Muscle layer of duodenum (tissue), 2 donors: ENCODE measurements at regions not wholly inside any gene's neighbourhood (a gene's known extent, or its start where the extent isn't known, plus 50 kb on each side); places are given as distances from the start of the nearest gene placed in this dataset.

Source experiments
- H3K27ac ChIP-seq: one replicate; pipeline ENCODE4 v1.7.0; 2013; ENCODE audit warnings: mild to moderate bottlenecking, low read length
- H3K27me3 ChIP-seq: one replicate; pipeline ENCODE4 v1.7.0; 2013; ENCODE audit warnings: low read depth, mild to moderate bottlenecking, control low read depth, low read length
- H3K36me3 ChIP-seq, 2 donors: one replicate each; pipeline ENCODE4 v1.7.0; 2013; ENCODE audit warnings: low read length in 2 of 2, control low read depth in 1 of 2, mild to moderate bottlenecking in 1 of 2; ENCODE audit not compliant: insufficient read depth in 2 of 2, control insufficient read depth in 1 of 2
- H3K4me1 ChIP-seq, 2 donors: one replicate each; pipeline ENCODE4 v1.7.0; 2013; ENCODE audit warnings: low read length in 2 of 2, mild to moderate bottlenecking in 2 of 2, control low read depth in 1 of 2, moderate library complexity in 1 of 2; ENCODE audit not compliant: insufficient read depth in 2 of 2, control insufficient read depth in 1 of 2
- H3K4me3 ChIP-seq, 2 donors: one replicate each; pipeline ENCODE4 v1.7.0; 2013; ENCODE audit warnings: low read length in 2 of 2, low read depth in 1 of 2, mild to moderate bottlenecking in 1 of 2
- H3K9me3 ChIP-seq, 2 donors: one replicate each; pipeline ENCODE4 v1.7.0; 2013; ENCODE audit warnings: low read length in 2 of 2, control low read depth in 1 of 2, mild to moderate bottlenecking in 1 of 2; ENCODE audit not compliant: control insufficient read depth in 1 of 2
- donor health status: healthy.

GRCh38 chr4:156192033-156192432 lies 238.4 kb upstream of the CTSO start:
- H3K27me3 ChIP-seq: no peaks in the 10 kb centered on the region
- no peak overlapping the region for H3K27ac ChIP-seq
- no peak overlapping the region for H3K4me3 ChIP-seq
- H3K9me3 ChIP-seq: no peaks in the 10 kb centered on the region
- H3K4me1 ChIP-seq: peaks cover 0 to 3% of the 10 kb centered on the region in 2 donors
- no peaks in the 10 kb centered on the region for H3K36me3 ChIP-seq

- Histone ChIP-seq H3K36me3 (no peaks in the 10 kb centered on the region), H3K4me1 (peaks cover 0 to 3% of the 10 kb centered on the region in 2 donors), H3K4me3 (no peak overlapping the region), H3K9me3 (no peaks in the 10 kb centered on the region), H3K27me3 (no peaks in the 10 kb centered on the region), H3K27ac (no peak overlapping the region)
Measured at GRCh38 chr4:156191044-156191781, 237.5 kb upstream of the CTSO start.

GRCh38 chr4:156190615-156191014 lies 236.9 kb upstream of the CTSO start:
- Histone ChIP-seq H3K27ac (no peak overlapping the region), H3K4me1 (peaks cover 0 to 3% of the 10 kb centered on the region in 2 donors)

GRCh38 chr4:156188596-156188995 lies 234.9 kb upstream of the CTSO start:
- H3K4me1 ChIP-seq: peaks cover 0 to 3% of the 10 kb centered on the region in 2 donors
- no peaks in the 10 kb centered on the region for H3K27me3 ChIP-seq
- H3K27ac ChIP-seq: no peak overlapping the region
- H3K9me3 ChIP-seq: no peaks in the 10 kb centered on the region
- H3K4me3 ChIP-seq: no peak overlapping the region
- no peaks in the 10 kb centered on the region for H3K36me3 ChIP-seq

More at GRCh38 chr4:156190615-156191014, 236.9 kb upstream of the CTSO start:
- Histone ChIP-seq H3K9me3 (no peaks in the 10 kb centered on the region), H3K27me3 (no peaks in the 10 kb centered on the region), H3K4me3 (no peak overlapping the region), H3K36me3 (no peaks in the 10 kb centered on the region)

- Histone ChIP-seq H3K9me3 (no peaks in the 10 kb centered on the region), H3K4me3 (no peak overlapping the region), H3K27ac (no peak overlapping the region), H3K36me3 (no peaks in the 10 kb centered on the region), H3K4me1 (peaks cover 0 to 2% of the 10 kb centered on the region in 2 donors), H3K27me3 (no peaks in the 10 kb centered on the region)
Measured at GRCh38 chr4:156186111-156186510, 232.4 kb upstream of the CTSO start.

GRCh38 chr4:156185514-156186055 lies 231.9 kb upstream of the CTSO start:
- Histone ChIP-seq H3K27ac (no peak overlapping the region), H3K4me3 (no peak overlapping the region), H3K4me1 (no peaks in the 10 kb centered on the region), H3K36me3 (no peaks in the 10 kb centered on the region), H3K9me3 (no peaks in the 10 kb centered on the region), H3K27me3 (no peaks in the 10 kb centered on the region)

GRCh38 chr4:156182269-156182668 lies 228.6 kb upstream of the CTSO start:
- H3K4me3 ChIP-seq: no peak overlapping the region
- H3K27me3 ChIP-seq: no peaks in the 10 kb centered on the region
- no peaks in the 10 kb centered on the region for H3K9me3 ChIP-seq
- H3K4me1 ChIP-seq: no peaks in the 10 kb centered on the region
- H3K36me3 ChIP-seq: no peaks in the 10 kb centered on the region
- no peak overlapping the region for H3K27ac ChIP-seq

- H3K36me3 ChIP-seq: no peaks in the 10 kb centered on the region
- H3K4me1 ChIP-seq: no peaks in the 10 kb centered on the region
- no peak overlapping the region for H3K27ac ChIP-seq
- no peak overlapping the region for H3K4me3 ChIP-seq
- no peaks in the 10 kb centered on the region for H3K27me3 ChIP-seq
- no peaks in the 10 kb centered on the region for H3K9me3 ChIP-seq
Measured at GRCh38 chr4:156177941-156178340, 224.3 kb upstream of the CTSO start.

- H3K4me1 ChIP-seq: no peaks in the 10 kb centered on the region
- H3K27ac ChIP-seq: no peak overlapping the region
- H3K36me3 ChIP-seq: no peaks in the 10 kb centered on the region
- H3K4me3 ChIP-seq: no peak overlapping the region
- no peaks in the 10 kb centered on the region for H3K9me3 ChIP-seq
- H3K27me3 ChIP-seq: no peaks in the 10 kb centered on the region
Measured at GRCh38 chr4:156176896-156177295, 223.2 kb upstream of the CTSO start.

GRCh38 chr4:156173937-156174336 lies 220.3 kb upstream of the CTSO start:
- Histone ChIP-seq H3K4me3 (no peak overlapping the region), H3K27ac (no peak overlapping the region), H3K4me1 (peaks cover 0 to 8% of the 10 kb centered on the region in 2 donors), H3K36me3 (no peaks in the 10 kb centered on the region), H3K9me3 (no peaks in the 10 kb centered on the region), H3K27me3 (no peaks in the 10 kb centered on the region)

GRCh38 chr4:156173486-156173885 lies 219.8 kb upstream of the CTSO start:
- Histone ChIP-seq H3K27ac (no peak overlapping the region), H3K9me3 (no peaks in the 10 kb centered on the region), H3K36me3 (no peaks in the 10 kb centered on the region), H3K4me3 (no peak overlapping the region), H3K4me1 (peaks cover 0 to 8% of the 10 kb centered on the region in 2 donors), H3K27me3 (no peaks in the 10 kb centered on the region)

- Histone ChIP-seq H3K4me1 (peaks cover 0 to 8% of the 10 kb centered on the region in 2 donors), H3K4me3 (no peak overlapping the region), H3K27me3 (no peaks in the 10 kb centered on the region), H3K9me3 (no peaks in the 10 kb centered on the region), H3K36me3 (no peaks in the 10 kb centered on the region), H3K27ac (no peak overlapping the region)
Measured at GRCh38 chr4:156169861-156170260, 216.2 kb upstream of the CTSO start.
